Lower leg skin (tissue), 3 donors: ENCODE measurements at regions not wholly inside any gene's neighbourhood (a gene's known extent, or its start where the extent isn't known, plus 50 kb on each side); places are given as distances from the start of the nearest gene placed in this dataset.

ENCODE experiments used
- CTCF ChIP-seq, 3 donors: fragments of 450-650 bp; IDR thresholded peaks; one replicate each; pipeline ENCODE4 v1.5.1; 2016; ENCODE audit warnings: antibody characterized with exemption in 3 of 3, mild to moderate bottlenecking in 3 of 3, moderate library complexity in 2 of 3
- POLR2A ChIP-seq, 2 donors: fragments of 450-650 bp; IDR thresholded peaks; one replicate each; pipeline ENCODE4 v1.6.1; 2016 to 2017; ENCODE audit warnings: antibody characterized with exemption in 2 of 2, mild to moderate bottlenecking in 1 of 2, moderate library complexity in 1 of 2

GRCh38 chr17:13415871-13416416, 185.8 kb downstream of the HS3ST3A1 start:
- TF ChIP-seq CTCF (IDR thresholded peaks at IDR 0.05) (no peak), POLR2A (IDR thresholded peaks at IDR 0.05) (no peak)
